Pancreas (tissue), 10 donors: ENCODE measurements at regions not wholly inside any gene's neighbourhood (a gene's known extent, or its start where the extent isn't known, plus 50 kb on each side); places are given as distances from the start of the nearest gene placed in this dataset.

Experiments used
- ATAC-seq, 4 donors: fragments of 200-7000 bp; cut with Tn5 transposase; one replicate each; pipeline versions ENCODE4 v1.8.0 to v1.9.1; 2020; ENCODE audit warnings: mild to moderate bottlenecking in 4 of 4, moderate library complexity in 4 of 4
- DNase-seq, 6 donors: peaks; one replicate each; pipeline ENCODE4 v3.0.0-alpha.2; 2020
- FAIRE-seq: peaks from 2 replicates; lab custom pipeline; 2012; peaks lifted over from hg19 to GRCh38; lab: Jason Lieb, UNC
- H3K27ac ChIP-seq, 4 donors: fragments of 200-600 bp; sonication (generic); 1 replicate in 3 of 4; 2 replicates in 1 of 4; pipeline versions ENCODE4 v1.5.0 to v1.8.0; 2020
- H3K27me3 ChIP-seq, 4 donors: fragments of 200-600 bp; one replicate each; pipeline ENCODE4 v1.8.0; 2021
- H3K36me3 ChIP-seq, 3 donors: fragments of 200-600 bp; sonication (generic) in 1 of 3; one replicate each; pipeline versions ENCODE4 v1.5.0 to v1.8.0; 2020 to 2021
- H3K4me1 ChIP-seq, 3 donors: fragments of 200-600 bp; one replicate each; pipeline ENCODE4 v1.8.0; 2021
- H3K4me3 ChIP-seq, 4 donors: fragments of 200-600 bp; sonication (generic) in 2 of 4; one replicate each; pipeline versions ENCODE4 v1.5.0 to v1.8.0; 2020 to 2021
- H3K9me3 ChIP-seq, 4 donors: fragments of 200-600 bp; one replicate each; pipeline ENCODE4 v1.8.0; 2021
- WGBS, 2 donors: extraction: QIAGEN DNeasy Blood & Tissue Kit; methylation state at CpG; one replicate each; pipeline ENCODE4 v1.1.7; 2013; 5-methylcytosine and 5-hydroxymethylcytosine counted together
- intact Hi-C, 3 donors: fragments of 100-400 bp; cut with DNase I; formaldehyde crosslinking; loops; one replicate each; pipeline versions ENCODE4 v1.11.1 to v1.14.2; 2022
- TF ChIP-seq, protein P1 (sequence below), 4 donors: fragments of 200-600 bp; sonication (generic) in 3 of 4; IDR thresholded peaks; one replicate each; pipeline versions ENCODE4 v1.5.0 to v1.8.0; 2021; ENCODE audit warnings: antibody characterized with exemption in 4 of 4
- donor health status: healthy with polysubstance abuse.
- donor health status: DM: no; HTN: no; CAD: no; lungs with moderate emphysema.
- donor health status: DM: no; HTN: no; CAD: no.
- donor health status: control.
- donor health status: control.
- donor health status: Bipolar disorder and iron deficiency.
- donor health status: DM: yes; HTN: yes; CAD: no.
- donor health status: DM: no; HTN: no; CAD: no.
- donor health status: DM: no; HTN: no; CAD: no.
- donor health status: DM: yes; HTN: yes; CAD: no.

DNA sequence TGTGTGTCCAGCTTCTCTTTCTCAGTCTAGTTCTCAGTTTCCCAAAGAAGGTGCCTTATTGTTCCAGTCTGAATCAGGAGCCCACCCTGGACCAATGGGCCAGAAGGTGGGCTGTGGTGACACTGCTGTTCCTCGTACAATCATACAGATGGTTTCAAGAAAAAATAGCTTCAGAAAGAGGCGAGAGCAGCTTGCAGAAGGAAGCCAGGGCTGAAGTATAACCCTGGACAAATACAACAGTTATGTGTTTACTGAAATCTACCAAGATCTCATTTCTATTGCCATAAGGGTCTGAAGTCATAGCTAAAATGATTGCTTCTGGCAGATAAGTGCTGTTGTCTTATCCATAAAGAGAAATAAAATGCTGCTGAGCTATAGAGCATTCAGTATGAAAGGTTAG is 75.4 kb downstream of the PFDN4 start:
- ATAC-seq (no peak), FAIRE-seq (no peak), DNase-seq (no peak)
- intact Hi-C loops = no loop called here
- Histone ChIP-seq H3K4me1 (no peaks in the 10 kb centered on the region), H3K27ac (no peak overlapping the region), H3K27me3 (no peaks in the 10 kb centered on the region), H3K9me3 (no peaks in the 10 kb centered on the region), H3K36me3 (no peaks in the 10 kb centered on the region), H3K4me3 (no peak overlapping the region)
- WGBS, 2 donors = 83 to 85% methylated on average over 2 of the region's 2 CpGs
- TF ChIP-seq, protein P1, sequence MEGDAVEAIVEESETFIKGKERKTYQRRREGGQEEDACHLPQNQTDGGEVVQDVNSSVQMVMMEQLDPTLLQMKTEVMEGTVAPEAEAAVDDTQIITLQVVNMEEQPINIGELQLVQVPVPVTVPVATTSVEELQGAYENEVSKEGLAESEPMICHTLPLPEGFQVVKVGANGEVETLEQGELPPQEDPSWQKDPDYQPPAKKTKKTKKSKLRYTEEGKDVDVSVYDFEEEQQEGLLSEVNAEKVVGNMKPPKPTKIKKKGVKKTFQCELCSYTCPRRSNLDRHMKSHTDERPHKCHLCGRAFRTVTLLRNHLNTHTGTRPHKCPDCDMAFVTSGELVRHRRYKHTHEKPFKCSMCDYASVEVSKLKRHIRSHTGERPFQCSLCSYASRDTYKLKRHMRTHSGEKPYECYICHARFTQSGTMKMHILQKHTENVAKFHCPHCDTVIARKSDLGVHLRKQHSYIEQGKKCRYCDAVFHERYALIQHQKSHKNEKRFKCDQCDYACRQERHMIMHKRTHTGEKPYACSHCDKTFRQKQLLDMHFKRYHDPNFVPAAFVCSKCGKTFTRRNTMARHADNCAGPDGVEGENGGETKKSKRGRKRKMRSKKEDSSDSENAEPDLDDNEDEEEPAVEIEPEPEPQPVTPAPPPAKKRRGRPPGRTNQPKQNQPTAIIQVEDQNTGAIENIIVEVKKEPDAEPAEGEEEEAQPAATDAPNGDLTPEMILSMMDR (IDR thresholded peaks at IDR 0.05) = no peak

DNA sequence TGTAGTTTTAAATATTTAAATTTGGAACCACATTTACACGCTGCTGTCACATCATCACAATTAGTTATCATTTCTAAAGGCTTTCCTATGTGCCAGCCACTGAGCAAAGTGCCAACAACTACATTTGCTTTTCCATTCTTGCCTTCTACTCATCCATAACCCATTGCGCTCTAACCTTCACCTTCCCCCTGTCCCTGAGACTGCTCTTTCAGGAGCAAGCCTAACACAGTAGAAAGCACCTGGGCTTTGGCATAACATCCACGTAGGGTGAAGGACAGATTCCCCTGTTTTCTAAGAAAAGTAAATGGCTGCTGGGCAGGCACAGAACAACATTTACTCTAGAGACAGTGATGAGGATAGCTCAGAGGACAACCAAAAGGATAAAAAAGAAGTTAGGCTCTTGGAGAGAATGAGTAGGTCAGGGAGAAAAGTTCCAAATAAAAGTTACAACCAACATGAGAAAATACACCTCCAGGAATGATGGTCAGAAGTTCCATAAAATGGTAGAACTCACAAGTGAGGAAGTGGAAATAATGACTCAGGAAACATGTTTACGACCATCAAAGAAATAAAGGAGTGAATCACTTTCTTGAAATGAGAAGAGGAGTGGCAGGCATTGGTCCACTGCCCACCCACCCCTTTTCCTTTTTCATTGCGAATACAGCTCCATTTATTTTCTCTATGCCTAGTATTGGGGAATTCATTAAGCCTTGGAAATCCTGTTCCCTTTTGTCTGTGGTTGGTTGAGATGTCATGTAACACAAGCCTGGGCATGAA is 77.2 kb downstream of the PFDN4 start:
- Histone ChIP-seq H3K36me3 (no peaks in the 10 kb centered on the region), H3K4me3 (no peak overlapping the region), H3K27me3 (no peaks in the 10 kb centered on the region), H3K4me1 (no peaks in the 10 kb centered on the region), H3K27ac (no peak overlapping the region), H3K9me3 (no peaks in the 10 kb centered on the region)
- ATAC-seq (no peak), FAIRE-seq (no peak), DNase-seq (no peak)
- intact Hi-C loops = no loop called here
- 63 to 83% methylated on average over 5 of the region's 5 CpGs for WGBS, 2 donors
- TF ChIP-seq, protein P1 (IDR thresholded peaks at IDR 0.05) = no peak

DNA sequence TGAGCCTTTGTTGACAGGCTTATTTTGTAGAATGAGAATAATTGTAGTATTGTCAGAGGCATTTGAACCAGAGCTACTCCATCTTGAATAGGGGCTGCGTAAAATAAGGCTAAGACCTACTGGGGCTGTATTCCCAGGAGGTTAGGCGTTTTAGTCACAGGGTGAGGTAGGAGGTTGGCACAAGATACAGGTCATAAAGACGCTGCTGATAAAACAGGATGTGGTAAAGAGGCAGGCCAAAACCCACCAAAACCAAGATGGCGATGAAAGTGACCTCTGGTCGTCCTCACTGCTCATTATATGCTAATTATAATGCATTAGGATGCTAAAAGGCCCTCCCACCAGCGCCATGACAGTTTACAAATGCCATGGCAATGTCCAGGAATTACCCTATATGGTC is 82.7 kb downstream of the PFDN4 start:
- no peak for ATAC-seq
- no peak overlapping the region for H3K27ac ChIP-seq
- WGBS, 2 donors = 72 to 78% methylated on average over 6 of the region's 6 CpGs

DNA sequence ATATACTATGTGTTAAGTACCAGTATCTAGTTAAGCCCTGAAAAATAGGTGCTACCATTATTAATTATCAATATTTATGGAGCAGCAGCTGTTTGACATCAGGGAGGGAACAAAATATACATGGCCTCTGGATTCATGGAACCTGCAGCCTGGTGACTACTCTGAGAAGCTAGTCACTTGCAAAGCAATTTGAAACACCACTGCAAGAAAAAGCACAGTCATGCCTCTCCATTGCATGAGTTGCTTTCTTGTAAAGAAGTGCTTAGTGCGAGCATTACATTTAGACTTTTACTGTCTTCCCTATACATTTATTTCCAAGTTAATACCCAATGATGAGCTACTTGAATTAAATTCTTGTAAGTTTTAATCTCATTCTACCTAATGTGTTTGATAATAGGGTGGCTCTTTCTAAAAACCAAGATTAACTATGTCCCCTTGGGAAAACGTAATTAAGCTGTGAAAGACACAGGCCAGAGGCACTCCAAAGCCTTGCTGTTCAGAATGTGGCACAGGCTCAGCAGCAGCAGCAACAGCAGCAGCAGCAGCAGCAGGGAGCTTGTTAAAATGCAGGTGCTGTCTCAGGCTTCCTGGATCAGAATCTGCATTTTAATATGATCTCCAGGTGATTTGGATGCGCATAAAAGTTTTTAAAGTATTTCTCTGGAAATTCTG is 83.6 kb downstream of the PFDN4 start:
- no peaks in the 10 kb centered on the region for H3K9me3 ChIP-seq
- WGBS, 2 donors = 54 to 68% methylated on average over 3 of the region's 3 CpGs
- intact Hi-C loops = no loop called here

More for the DNA sequence above, 82.7 kb downstream of the PFDN4 start:
- Histone ChIP-seq H3K4me3 (no peak overlapping the region), H3K9me3 (no peaks in the 10 kb centered on the region), H3K36me3 (no peaks in the 10 kb centered on the region), H3K27me3 (no peaks in the 10 kb centered on the region), H3K4me1 (no peaks in the 10 kb centered on the region)
- intact Hi-C loops = no loop called here
- DNase-seq (no peak), FAIRE-seq (no peak)
- TF ChIP-seq, protein P1 (IDR thresholded peaks at IDR 0.05) = no peak

More for the DNA sequence above, 83.6 kb downstream of the PFDN4 start:
- Histone ChIP-seq H3K36me3 (no peaks in the 10 kb centered on the region), H3K27me3 (no peaks in the 10 kb centered on the region), H3K4me1 (no peaks in the 10 kb centered on the region), H3K4me3 (no peak overlapping the region), H3K27ac (no peak overlapping the region)
- FAIRE-seq (no peak), ATAC-seq (no peak), DNase-seq (no peak)
- TF ChIP-seq, protein P1 (IDR thresholded peaks at IDR 0.05) = no peak
